A172 (cell line): ENCODE measurements at regions not wholly inside any gene's neighbourhood (a gene's known extent, or its start where the extent isn't known, plus 50 kb on each side); places are given as distances from the start of the nearest gene placed in this dataset.
"Not testable (repeated sequence)": the region's sequence is repeated elsewhere in the genome, so short reads cannot be mapped to it uniquely, and the experiment has no call there.

Source experiments
- DNase-seq: peaks from one replicate; pipeline ENCODE4 v3.0.0-alpha.2; 2015; ENCODE audit warnings: low spot score

GRCh38 chr6:117761610-117762009 lies 86.3 kb downstream of the NUS1 start:
- DNase-seq, result no peak

GRCh38 chr6:117771403-117771802 lies 96.1 kb downstream of the NUS1 start:
- no peak for DNase-seq

- DNase-seq, result peak; percentile 25
Measured at GRCh38 chr6:117776441-117776840, 101.2 kb downstream of the NUS1 start.

- DNase-seq, result no peak
Measured at GRCh38 chr6:117781550-117781949, 106.3 kb downstream of the NUS1 start.

GRCh38 chr6:117783279-117783678 lies 108.0 kb downstream of the NUS1 start:
- DNase-seq, result no peak

- no peak for DNase-seq
Measured at GRCh38 chr6:117791012-117791411, 115.7 kb downstream of the NUS1 start.

GRCh38 chr6:117795234-117795633 lies 111.8 kb upstream of the SLC35F1 start:
- DNase-seq, result no peak

GRCh38 chr6:117798819-117799218 lies 108.2 kb upstream of the SLC35F1 start:
- not testable (repeated sequence) for DNase-seq

GRCh38 chr6:117810269-117810668 lies 96.8 kb upstream of the SLC35F1 start:
- no peak for DNase-seq

- no peak for DNase-seq
Measured at GRCh38 chr6:117817499-117817898, 89.6 kb upstream of the SLC35F1 start.

GRCh38 chr6:117817992-117818391 lies 89.1 kb upstream of the SLC35F1 start:
- DNase-seq, result no peak

- DNase-seq, result no peak
Measured at GRCh38 chr6:117818449-117818848, 88.6 kb upstream of the SLC35F1 start.

- peak; percentile 53 for DNase-seq
Measured at GRCh38 chr6:117829594-117830319, 77.3 kb upstream of the SLC35F1 start.

GRCh38 chr6:117837261-117837660 lies 69.8 kb upstream of the SLC35F1 start:
- DNase-seq, result no peak

- peak; percentile 31 for DNase-seq
Measured at GRCh38 chr6:117840541-117840983, 66.5 kb upstream of the SLC35F1 start.

- DNase-seq, result no peak
Measured at GRCh38 chr6:117847912-117848311, 59.2 kb upstream of the SLC35F1 start.

GRCh38 chr6:117849087-117849486 lies 58.0 kb upstream of the SLC35F1 start:
- DNase-seq, result no peak
